OCI-LY1 (cell line): ENCODE measurements at regions not wholly inside any gene's neighbourhood (a gene's known extent, or its start where the extent isn't known, plus 50 kb on each side); places are given as distances from the start of the nearest gene placed in this dataset.

Experiments
- H2AFZ ChIP-seq: fragments of 200-600 bp; sonication (generic), shearing (Covaris generic); 2 replicates; pipeline ENCODE4 v1.6.0; 2014; ENCODE audit warnings: antibody characterized with exemption, mild to moderate bottlenecking, low read length
- H3F3A ChIP-seq: fragments of 200-600 bp; sonication (generic), shearing (Covaris generic); 2 replicates; pipeline ENCODE4 v1.6.0; 2014; ENCODE audit warnings: mild to moderate bottlenecking, antibody characterized with exemption, low read length, moderate library complexity; ENCODE audit not compliant: insufficient read depth
- H3K27ac ChIP-seq: fragments of 200-600 bp; sonication (generic); 2 replicates; pipeline ENCODE4 v1.5.1; 2014; ENCODE audit warnings: low read length, mixed run types, mild to moderate bottlenecking, low read depth; ENCODE audit not compliant: poor library complexity, severe bottlenecking
- H3K27me3 ChIP-seq: fragments of 200-600 bp; sonication (generic); 2 replicates; pipeline ENCODE4 v1.6.0; 2014; ENCODE audit warnings: antibody characterized with exemption, mild to moderate bottlenecking, low read length, moderate library complexity; ENCODE audit not compliant: insufficient read depth
- H3K36me3 ChIP-seq: fragments of 200-600 bp; sonication (generic); 2 replicates; pipeline ENCODE4 v1.6.1; 2014; ENCODE audit warnings: mild to moderate bottlenecking, antibody characterized with exemption, low read length, moderate library complexity, mixed read lengths; ENCODE audit not compliant: insufficient read depth
- H3K4me1 ChIP-seq: fragments of 200-600 bp; sonication (generic); 2 replicates; pipeline ENCODE4 v1.5.1; 2014; ENCODE audit warnings: mild to moderate bottlenecking, low read length, moderate library complexity; ENCODE audit not compliant: insufficient read depth, severe bottlenecking
- H3K4me2 ChIP-seq: fragments of 200-600 bp; sonication (generic), shearing (Covaris generic); 2 replicates; pipeline ENCODE4 v1.6.1; 2014; ENCODE audit warnings: low read length
- H3K4me3 ChIP-seq: fragments of 200-600 bp; sonication (generic); 2 replicates; pipeline ENCODE4 v1.5.1; 2014; ENCODE audit warnings: low read length, low read depth, mild to moderate bottlenecking, mixed read lengths; ENCODE audit not compliant: poor library complexity, severe bottlenecking
- H3K79me2 ChIP-seq: fragments of 200-600 bp; shearing (Covaris generic); 2 replicates; pipeline ENCODE4 v1.6.1; 2016; ENCODE audit warnings: mixed run types, low read length, mixed read lengths; ENCODE audit not compliant: insufficient read depth
- H3K9ac ChIP-seq: fragments of 200-600 bp; sonication (generic), shearing (Covaris generic); 2 replicates; pipeline ENCODE4 v1.6.1; 2014; ENCODE audit warnings: mild to moderate bottlenecking, low read length, mixed read lengths
- H3K9me2 ChIP-seq: fragments of 200-600 bp; sonication (generic), shearing (Covaris generic); 2 replicates; pipeline ENCODE4 v1.6.1; 2014; ENCODE audit warnings: low read depth, mild to moderate bottlenecking, low read length, mixed read lengths
- H3K9me3 ChIP-seq: fragments of 200-600 bp; shearing (Covaris generic); 2 replicates; pipeline ENCODE4 v1.6.1; 2014; ENCODE audit warnings: low read length, mixed read lengths
- H4K20me1 ChIP-seq: fragments of 200-600 bp; sonication (generic), shearing (Covaris generic); 2 replicates; pipeline ENCODE4 v1.6.0; 2016; ENCODE audit warnings: mild to moderate bottlenecking, low read length; ENCODE audit not compliant: insufficient read depth
- EZH2 ChIP-seq: fragments of 200-600 bp; sonication (generic), shearing (Covaris generic); IDR thresholded peaks from 2 replicates; pipeline ENCODE4 v1.8.0; 2017; ENCODE audit warnings: borderline replicate concordance, mixed run types, mild to moderate bottlenecking, antibody characterized with exemption, low read length, moderate library complexity, mixed read lengths
- TF ChIP-seq, protein P1 (sequence below): fragments of 200-600 bp; sonication (generic), shearing (Covaris generic); IDR thresholded peaks from 2 replicates; pipeline ENCODE4 v1.5.1; 2017; ENCODE audit warnings: mild to moderate bottlenecking, antibody characterized with exemption, low read length, moderate library complexity, mixed read lengths

DNA sequence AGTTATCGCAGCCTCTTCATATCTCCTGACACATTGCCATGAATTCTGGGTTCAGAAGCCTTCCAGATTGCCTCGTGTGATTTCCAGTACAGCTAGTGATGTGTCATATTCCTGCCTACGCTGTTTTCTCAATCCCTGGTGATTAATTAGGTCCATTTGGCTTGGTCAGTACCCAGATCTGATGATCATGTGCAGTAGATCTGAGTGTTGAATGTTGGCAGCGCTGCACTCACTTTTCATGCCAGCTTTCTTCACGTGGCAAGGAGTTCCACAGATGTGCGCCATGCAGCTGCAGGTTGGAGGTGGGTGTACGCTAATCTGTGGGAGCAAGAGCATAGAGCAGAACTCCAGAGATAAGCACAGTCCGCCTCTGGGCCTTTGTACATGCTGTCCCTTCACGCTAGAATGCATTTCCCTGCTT lies 86.9 kb upstream of the COL6A5 start:
- H3K36me3 ChIP-seq = no peaks in the 10 kb centered on the region
- no peak overlapping the region for H3K9ac ChIP-seq
- no peaks in the 10 kb centered on the region for H3K79me2 ChIP-seq
- no peaks in the 10 kb centered on the region for H4K20me1 ChIP-seq
- no peaks in the 10 kb centered on the region for H3K9me3 ChIP-seq
- H3K4me2 ChIP-seq = no peak overlapping the region
- H3K27ac ChIP-seq = no peak overlapping the region
- H3K4me1 ChIP-seq = no peaks in the 10 kb centered on the region
- no peaks in the 10 kb centered on the region for H3F3A ChIP-seq
- no peak overlapping the region for H2AFZ ChIP-seq
- no peak overlapping the region for H3K4me3 ChIP-seq
- TF ChIP-seq, protein P1, sequence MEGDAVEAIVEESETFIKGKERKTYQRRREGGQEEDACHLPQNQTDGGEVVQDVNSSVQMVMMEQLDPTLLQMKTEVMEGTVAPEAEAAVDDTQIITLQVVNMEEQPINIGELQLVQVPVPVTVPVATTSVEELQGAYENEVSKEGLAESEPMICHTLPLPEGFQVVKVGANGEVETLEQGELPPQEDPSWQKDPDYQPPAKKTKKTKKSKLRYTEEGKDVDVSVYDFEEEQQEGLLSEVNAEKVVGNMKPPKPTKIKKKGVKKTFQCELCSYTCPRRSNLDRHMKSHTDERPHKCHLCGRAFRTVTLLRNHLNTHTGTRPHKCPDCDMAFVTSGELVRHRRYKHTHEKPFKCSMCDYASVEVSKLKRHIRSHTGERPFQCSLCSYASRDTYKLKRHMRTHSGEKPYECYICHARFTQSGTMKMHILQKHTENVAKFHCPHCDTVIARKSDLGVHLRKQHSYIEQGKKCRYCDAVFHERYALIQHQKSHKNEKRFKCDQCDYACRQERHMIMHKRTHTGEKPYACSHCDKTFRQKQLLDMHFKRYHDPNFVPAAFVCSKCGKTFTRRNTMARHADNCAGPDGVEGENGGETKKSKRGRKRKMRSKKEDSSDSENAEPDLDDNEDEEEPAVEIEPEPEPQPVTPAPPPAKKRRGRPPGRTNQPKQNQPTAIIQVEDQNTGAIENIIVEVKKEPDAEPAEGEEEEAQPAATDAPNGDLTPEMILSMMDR = no peak
- no peak for TF ChIP-seq EZH2
- peaks cover 3% of the 10 kb centered on the region; the same call in 1 of the 2 replicates for H3K27me3 ChIP-seq
- H3K9me2 ChIP-seq = no peaks in the 10 kb centered on the region

DNA sequence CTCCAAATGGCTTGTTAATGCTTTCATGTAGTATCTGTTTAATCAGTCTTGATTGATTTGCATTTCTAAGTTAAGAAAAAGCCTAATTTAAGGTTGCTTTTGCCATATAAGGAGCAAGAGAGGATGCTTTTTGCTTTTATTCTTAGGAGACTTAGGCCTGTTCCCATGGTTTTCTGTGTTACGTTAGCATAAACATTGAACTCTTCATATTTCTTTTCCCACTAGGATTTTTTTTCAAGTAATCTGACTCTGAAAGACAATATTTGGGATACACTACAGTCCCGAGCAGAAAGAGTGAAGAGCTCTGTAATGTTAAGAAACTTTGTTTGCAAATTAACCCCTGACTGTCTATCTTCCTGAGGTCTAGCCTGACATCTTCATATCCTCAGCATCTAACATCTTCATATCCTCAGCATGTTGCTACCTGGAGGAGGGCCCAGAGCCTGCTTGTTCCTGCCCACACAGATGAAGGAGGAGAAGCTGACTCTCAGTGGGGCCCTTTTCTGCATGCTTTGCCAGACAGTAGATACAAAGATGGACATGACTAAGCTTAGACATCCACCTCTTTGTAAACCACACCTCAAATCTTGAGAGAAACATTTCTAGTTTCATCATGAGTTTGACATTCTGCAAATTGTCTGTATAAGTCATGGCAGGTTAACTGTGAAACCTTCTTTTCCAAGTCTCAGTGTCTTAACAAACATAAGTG lies 86.2 kb upstream of the COL6A5 start:
- Histone ChIP-seq H3K4me2 (no peak overlapping the region), H3K4me1 (no peaks in the 10 kb centered on the region)
- TF ChIP-seq EZH2 = no peak
- TF ChIP-seq, protein P1 = no peak

DNA sequence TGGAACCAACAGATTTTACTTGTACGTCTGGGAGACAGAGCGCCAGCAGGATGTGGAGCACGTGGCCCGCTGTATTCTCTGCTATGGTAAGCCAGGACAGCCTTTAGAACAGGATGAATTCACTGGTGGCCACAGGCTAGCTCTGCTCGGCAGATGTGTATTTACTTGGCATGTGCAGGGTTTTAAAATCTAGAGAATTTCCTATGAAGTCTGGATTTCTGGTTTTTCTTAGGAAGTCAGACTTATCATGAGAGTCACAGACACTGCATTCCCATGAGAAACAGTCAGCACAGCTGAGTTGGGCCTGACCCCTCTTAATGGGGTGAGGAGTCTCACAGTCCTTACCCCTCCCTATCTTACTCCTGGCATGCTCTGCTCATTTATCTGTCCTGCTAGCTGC lies 84.6 kb upstream of the COL6A5 start:
- no peak for TF ChIP-seq EZH2
- TF ChIP-seq, protein P1 = no peak
- H3K9me3 ChIP-seq = no peaks in the 10 kb centered on the region
- H3K9me2 ChIP-seq = no peaks in the 10 kb centered on the region
- H3K4me1 ChIP-seq = no peaks in the 10 kb centered on the region
- H4K20me1 ChIP-seq = no peaks in the 10 kb centered on the region
- no peak overlapping the region for H3K27ac ChIP-seq
- no peak overlapping the region for H3K4me3 ChIP-seq
- H3K36me3 ChIP-seq = no peaks in the 10 kb centered on the region
- no peaks in the 10 kb centered on the region for H3F3A ChIP-seq
- peaks cover 3% of the 10 kb centered on the region; the same call in 1 of the 2 replicates for H3K27me3 ChIP-seq
- no peak overlapping the region for H3K4me2 ChIP-seq
- no peak overlapping the region for H2AFZ ChIP-seq
- H3K9ac ChIP-seq = no peak overlapping the region
- H3K79me2 ChIP-seq = no peaks in the 10 kb centered on the region

More for the DNA sequence above, 86.2 kb upstream of the COL6A5 start:
- Histone ChIP-seq H2AFZ (no peak overlapping the region), H3K36me3 (no peaks in the 10 kb centered on the region), H3F3A (no peaks in the 10 kb centered on the region), H3K27ac (no peak overlapping the region), H3K79me2 (no peaks in the 10 kb centered on the region), H4K20me1 (no peaks in the 10 kb centered on the region), H3K9me3 (no peaks in the 10 kb centered on the region), H3K9ac (no peak overlapping the region), H3K4me3 (no peak overlapping the region), H3K27me3 (peaks cover 3% of the 10 kb centered on the region; the same call in 1 of the 2 replicates), H3K9me2 (no peaks in the 10 kb centered on the region)
